ENCODE measurements at regions not wholly inside any gene's neighbourhood (a gene's known extent, or its start where the extent isn't known, plus 50 kb on each side); places are given as distances from the start of the nearest gene placed in this dataset.
A peak's percentile ranks its signal among the peaks of the same experiment; 100 is the strongest.
"Not testable (repeated sequence)": the region's sequence is repeated elsewhere in the genome, so short reads cannot be mapped to it uniquely, and the experiment has no call there.

GRCh38 chr9:82480921-82481320 is 492.3 kb downstream of the SPATA31D1 start:
- ChIA-PET CTCF (interaction anchor here (0.6 kb wide), 1 partner anchor 155 kb away, joined by 3 read pairs; no protein-coding TSS in a partner anchor), POLR2A (ENCODE audit: low non-redundant PET) (no interaction called here)
- H3K27ac ChIP-seq, result no peak overlapping the region
- TF ChIP-seq, protein P1, sequence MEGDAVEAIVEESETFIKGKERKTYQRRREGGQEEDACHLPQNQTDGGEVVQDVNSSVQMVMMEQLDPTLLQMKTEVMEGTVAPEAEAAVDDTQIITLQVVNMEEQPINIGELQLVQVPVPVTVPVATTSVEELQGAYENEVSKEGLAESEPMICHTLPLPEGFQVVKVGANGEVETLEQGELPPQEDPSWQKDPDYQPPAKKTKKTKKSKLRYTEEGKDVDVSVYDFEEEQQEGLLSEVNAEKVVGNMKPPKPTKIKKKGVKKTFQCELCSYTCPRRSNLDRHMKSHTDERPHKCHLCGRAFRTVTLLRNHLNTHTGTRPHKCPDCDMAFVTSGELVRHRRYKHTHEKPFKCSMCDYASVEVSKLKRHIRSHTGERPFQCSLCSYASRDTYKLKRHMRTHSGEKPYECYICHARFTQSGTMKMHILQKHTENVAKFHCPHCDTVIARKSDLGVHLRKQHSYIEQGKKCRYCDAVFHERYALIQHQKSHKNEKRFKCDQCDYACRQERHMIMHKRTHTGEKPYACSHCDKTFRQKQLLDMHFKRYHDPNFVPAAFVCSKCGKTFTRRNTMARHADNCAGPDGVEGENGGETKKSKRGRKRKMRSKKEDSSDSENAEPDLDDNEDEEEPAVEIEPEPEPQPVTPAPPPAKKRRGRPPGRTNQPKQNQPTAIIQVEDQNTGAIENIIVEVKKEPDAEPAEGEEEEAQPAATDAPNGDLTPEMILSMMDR (conservative IDR thresholded peaks at IDR 0.05; ENCODE audit: low read depth), result no peak
- no peak for DNase-seq (ENCODE audit: low spot score)

DNA sequence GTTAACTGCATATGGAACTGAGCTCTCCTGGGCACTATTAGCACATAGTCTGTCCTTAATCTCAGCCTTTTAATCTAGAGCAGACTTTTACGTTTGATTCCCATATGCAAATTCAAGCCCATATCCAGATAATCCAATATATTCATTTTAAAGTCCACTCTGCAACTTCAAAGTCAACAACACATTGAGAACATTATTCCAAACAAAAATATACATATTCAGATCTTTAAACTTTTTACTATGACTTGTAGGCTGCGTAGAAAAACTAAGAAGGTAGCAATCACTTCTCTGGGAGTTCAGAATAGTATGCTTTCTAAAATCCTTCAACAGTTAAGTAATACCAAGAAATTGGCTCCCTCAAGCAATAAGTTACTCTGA is 499.4 kb downstream of the SPATA31D1 start:
- no peak overlapping the region for H3K27ac ChIP-seq
- POLR2A ChIA-PET (ENCODE audit: low non-redundant PET), result no interaction called here
- CTCF ChIA-PET, result no interaction called here
- no peak for DNase-seq (ENCODE audit: low spot score)
- TF ChIP-seq, protein P1 (conservative IDR thresholded peaks at IDR 0.05; ENCODE audit: low read depth), result no peak

DNA sequence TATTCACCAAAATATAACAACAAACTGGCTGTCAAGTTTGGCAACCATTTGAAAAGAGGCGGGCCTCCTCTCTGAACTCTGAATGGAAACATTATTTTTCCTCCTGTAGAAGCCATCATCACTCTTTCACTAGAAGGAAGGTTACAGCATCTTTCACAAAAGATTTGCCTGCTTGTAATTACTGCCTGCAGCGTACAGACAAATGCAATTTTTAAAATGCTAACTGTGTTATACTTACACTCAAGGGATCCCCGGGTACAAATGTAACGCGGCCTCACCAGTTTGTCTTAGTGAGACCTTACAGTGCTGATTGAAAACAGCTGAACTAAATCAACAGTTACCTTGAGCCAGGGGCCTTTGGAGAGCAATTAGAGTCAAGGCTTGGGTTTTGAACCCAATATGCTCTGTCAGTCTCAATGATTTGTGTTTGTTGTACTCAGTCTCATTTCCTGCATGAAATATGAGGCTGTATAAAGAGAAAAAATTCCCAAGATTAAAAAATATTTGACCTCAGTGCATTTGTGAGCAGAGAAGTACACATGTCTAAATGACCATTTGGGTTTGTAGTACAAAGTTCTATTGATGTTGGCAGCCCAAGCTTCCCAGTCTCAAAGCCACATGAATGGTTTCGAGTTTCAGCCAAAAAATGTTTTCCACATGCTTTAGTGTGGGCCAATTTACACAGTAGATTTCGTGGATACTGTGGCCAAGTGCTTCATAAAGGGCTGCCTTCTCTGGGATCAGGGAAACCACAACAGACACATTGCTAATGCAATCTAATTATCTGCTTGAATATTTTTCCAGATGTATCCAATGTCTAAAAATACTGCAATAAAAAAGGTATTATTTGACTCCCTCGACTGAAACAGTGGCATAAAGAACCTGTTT is 500.0 kb downstream of the SPATA31D1 start:
- TF ChIP-seq, protein P1 (conservative IDR thresholded peaks at IDR 0.05; ENCODE audit: low read depth), result no peak
- H3K27ac ChIP-seq, result no peak overlapping the region
- ChIA-PET POLR2A (ENCODE audit: low non-redundant PET) (no interaction called here), CTCF (no interaction called here)
- DNase-seq (ENCODE audit: low spot score), result no peak

- DNase-seq (ENCODE audit: low spot score), result peak; percentile 59
- ChIA-PET POLR2A (ENCODE audit: low non-redundant PET) (no interaction called here), CTCF (no interaction called here)
- TF ChIP-seq, protein P1 (conservative IDR thresholded peaks at IDR 0.05; ENCODE audit: low read depth), result no peak
- H3K27ac ChIP-seq, result no peak overlapping the region
These were observed 500.7 kb downstream of the SPATA31D1 start for GRCh38 chr9:82489201-82489821.

- CTCF ChIA-PET, result interaction anchor here (0.6 to 0.7 kb wide), 2 partner anchors 60 to 1711 kb away, joined by 3 read pairs; no protein-coding TSS in a partner anchor
- H3K27ac ChIP-seq, result peak overlapping the region; percentile 90
- TF ChIP-seq, protein P1 (conservative IDR thresholded peaks at IDR 0.05; ENCODE audit: low read depth), result no peak
- POLR2A ChIA-PET (ENCODE audit: low non-redundant PET), result no interaction called here
- peak; percentile 96 for DNase-seq (ENCODE audit: low spot score)
These were observed 501.5 kb downstream of the SPATA31D1 start for GRCh38 chr9:82490019-82490499.

- CTCF ChIA-PET, result interaction anchor here (0.6 kb wide), 1 partner anchor 968 kb away, joined by 4 read pairs; no protein-coding TSS in a partner anchor
- H3K27ac ChIP-seq, result peak overlapping the region; percentile 90
- DNase-seq (ENCODE audit: low spot score); POLR2A ChIA-PET (ENCODE audit: low non-redundant PET): not testable (repeated sequence)
These were observed 502.2 kb downstream of the SPATA31D1 start for GRCh38 chr9:82490821-82491220.

- TF ChIP-seq, protein P1 (conservative IDR thresholded peaks at IDR 0.05; ENCODE audit: low read depth), result no peak
- H3K27ac ChIP-seq, result no peak overlapping the region
- no peak for DNase-seq (ENCODE audit: low spot score)
- POLR2A ChIA-PET (ENCODE audit: low non-redundant PET), result no interaction called here
- CTCF ChIA-PET, result no interaction called here
These were observed 503.0 kb downstream of the SPATA31D1 start for GRCh38 chr9:82491604-82492003.

Data from RWPE1 (cell line).